Nephron progenitor cell (in vitro differentiated cells): ENCODE measurements at regions not wholly inside any gene's neighbourhood (a gene's known extent, or its start where the extent isn't known, plus 50 kb on each side); places are given as distances from the start of the nearest gene placed in this dataset.
A peak's percentile ranks its signal among the peaks of the same experiment; 100 is the strongest.
"Not testable (repeated sequence)": the region's sequence is repeated elsewhere in the genome, so short reads cannot be mapped to it uniquely, and the experiment has no call there.

Source experiments
- DNase-seq: peaks from one replicate; pipeline ENCODE4 v3.0.0; 2021
- H3K27ac Mint-ChIP-seq: 2 replicates; pipeline ENCODE4 v1.8.0; 2021; ENCODE audit warnings: mild to moderate bottlenecking, moderate library complexity, mixed read lengths
- H3K27me3 Mint-ChIP-seq: 2 replicates; pipeline ENCODE4 v1.8.0; 2021; ENCODE audit warnings: mild to moderate bottlenecking, low read depth, mixed read lengths; ENCODE audit not compliant: poor library complexity
- H3K36me3 Mint-ChIP-seq: 2 replicates; pipeline ENCODE4 v1.8.0; 2021; ENCODE audit warnings: low read depth, mixed read lengths
- H3K4me1 Mint-ChIP-seq: 2 replicates; pipeline ENCODE4 v1.8.0; 2021; ENCODE audit warnings: mixed read lengths
- H3K4me3 Mint-ChIP-seq: 2 replicates; pipeline ENCODE4 v1.8.0; 2021; ENCODE audit warnings: mild to moderate bottlenecking, moderate library complexity, mixed read lengths
- H3K9me3 Mint-ChIP-seq: 2 replicates; pipeline ENCODE4 v1.8.0; 2021; ENCODE audit warnings: mild to moderate bottlenecking, moderate library complexity, mixed read lengths
- TF ChIP-seq, protein P1 (sequence below): fragments of 200-600 bp; sonication (generic); IDR thresholded peaks from 2 replicates; pipeline ENCODE4 v1.5.0; 2021; ENCODE audit warnings: antibody characterized with exemption

DNA sequence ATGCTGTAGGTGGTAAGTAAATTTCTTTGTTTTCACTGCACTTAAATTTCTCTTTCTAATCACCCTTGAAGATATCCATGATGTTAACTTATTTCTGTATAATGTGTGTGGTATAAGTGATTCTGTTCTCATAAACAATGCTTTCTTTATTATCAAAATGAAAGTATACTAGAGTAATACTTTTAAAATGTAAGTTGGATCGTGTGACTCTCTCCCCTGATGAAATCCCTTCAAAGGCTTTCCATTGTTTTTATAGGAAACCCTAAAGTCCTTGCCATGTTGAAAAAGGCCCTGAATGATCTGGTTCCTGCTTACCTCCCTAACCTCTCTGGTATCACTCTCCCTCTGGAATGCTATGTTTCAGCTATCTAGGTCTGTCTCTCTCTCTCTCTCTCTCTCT lies 191.1 kb upstream of the LHX8 start:
- DNase-seq: no peak
- Mint-ChIP-seq H3K9me3 (peaks cover 8% of the 10 kb centered on the region), H3K4me1 (no peaks in the 10 kb centered on the region), H3K4me3 (no peak overlapping the region), H3K27me3 (no peaks in the 10 kb centered on the region), H3K27ac (no peak overlapping the region), H3K36me3 (no peaks in the 10 kb centered on the region)
- TF ChIP-seq, protein P1, sequence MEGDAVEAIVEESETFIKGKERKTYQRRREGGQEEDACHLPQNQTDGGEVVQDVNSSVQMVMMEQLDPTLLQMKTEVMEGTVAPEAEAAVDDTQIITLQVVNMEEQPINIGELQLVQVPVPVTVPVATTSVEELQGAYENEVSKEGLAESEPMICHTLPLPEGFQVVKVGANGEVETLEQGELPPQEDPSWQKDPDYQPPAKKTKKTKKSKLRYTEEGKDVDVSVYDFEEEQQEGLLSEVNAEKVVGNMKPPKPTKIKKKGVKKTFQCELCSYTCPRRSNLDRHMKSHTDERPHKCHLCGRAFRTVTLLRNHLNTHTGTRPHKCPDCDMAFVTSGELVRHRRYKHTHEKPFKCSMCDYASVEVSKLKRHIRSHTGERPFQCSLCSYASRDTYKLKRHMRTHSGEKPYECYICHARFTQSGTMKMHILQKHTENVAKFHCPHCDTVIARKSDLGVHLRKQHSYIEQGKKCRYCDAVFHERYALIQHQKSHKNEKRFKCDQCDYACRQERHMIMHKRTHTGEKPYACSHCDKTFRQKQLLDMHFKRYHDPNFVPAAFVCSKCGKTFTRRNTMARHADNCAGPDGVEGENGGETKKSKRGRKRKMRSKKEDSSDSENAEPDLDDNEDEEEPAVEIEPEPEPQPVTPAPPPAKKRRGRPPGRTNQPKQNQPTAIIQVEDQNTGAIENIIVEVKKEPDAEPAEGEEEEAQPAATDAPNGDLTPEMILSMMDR: no peak

DNA sequence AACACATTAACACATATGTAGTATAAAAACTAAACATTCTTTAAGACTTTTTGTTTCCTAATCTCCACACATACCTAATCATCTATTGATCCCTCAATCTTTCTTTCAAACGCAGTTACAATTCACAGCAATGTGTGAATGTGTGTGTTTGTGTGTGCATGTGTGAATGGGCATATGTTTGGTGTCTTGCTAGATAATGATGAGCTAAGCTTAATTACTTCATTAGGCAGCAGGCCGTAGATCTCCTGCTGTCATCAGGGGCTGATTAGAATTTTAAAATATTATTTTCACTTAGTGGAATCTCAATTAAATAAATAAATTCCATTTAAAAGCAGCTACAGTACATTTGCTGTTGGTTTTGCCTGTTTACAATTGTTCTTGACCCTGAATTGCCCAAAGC lies 187.8 kb upstream of the LHX8 start:
- TF ChIP-seq, protein P1: no peak
- Mint-ChIP-seq H3K4me1 (no peaks in the 10 kb centered on the region), H3K4me3 (no peak overlapping the region), H3K36me3 (no peaks in the 10 kb centered on the region), H3K27me3 (no peaks in the 10 kb centered on the region), H3K9me3 (peaks cover 8% of the 10 kb centered on the region), H3K27ac (no peak overlapping the region)
- no peak for DNase-seq

DNA sequence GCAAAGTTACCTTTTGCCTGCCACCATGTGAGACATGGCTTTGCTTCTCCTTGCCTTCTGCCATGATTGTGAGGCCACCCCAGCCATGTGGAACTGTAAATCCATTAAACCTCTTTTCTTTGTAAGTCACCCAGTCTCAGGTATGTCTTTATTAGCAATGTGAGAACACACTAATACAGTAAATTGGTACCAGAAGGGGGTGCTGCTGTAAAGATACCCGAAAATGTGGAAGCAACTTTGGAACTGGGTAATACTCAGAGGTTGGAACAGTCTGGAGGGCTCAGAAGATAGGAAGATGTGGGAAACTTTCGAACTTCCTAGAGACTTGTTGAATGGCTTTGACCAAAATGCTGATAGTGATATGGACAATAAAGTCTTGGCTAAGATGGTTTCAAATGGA lies 184.8 kb upstream of the LHX8 start:
- not testable (repeated sequence) for H3K36me3 Mint-ChIP-seq, H3K4me3 Mint-ChIP-seq, H3K27ac Mint-ChIP-seq, H3K4me1 Mint-ChIP-seq, H3K27me3 Mint-ChIP-seq, H3K9me3 Mint-ChIP-seq, DNase-seq

DNA sequence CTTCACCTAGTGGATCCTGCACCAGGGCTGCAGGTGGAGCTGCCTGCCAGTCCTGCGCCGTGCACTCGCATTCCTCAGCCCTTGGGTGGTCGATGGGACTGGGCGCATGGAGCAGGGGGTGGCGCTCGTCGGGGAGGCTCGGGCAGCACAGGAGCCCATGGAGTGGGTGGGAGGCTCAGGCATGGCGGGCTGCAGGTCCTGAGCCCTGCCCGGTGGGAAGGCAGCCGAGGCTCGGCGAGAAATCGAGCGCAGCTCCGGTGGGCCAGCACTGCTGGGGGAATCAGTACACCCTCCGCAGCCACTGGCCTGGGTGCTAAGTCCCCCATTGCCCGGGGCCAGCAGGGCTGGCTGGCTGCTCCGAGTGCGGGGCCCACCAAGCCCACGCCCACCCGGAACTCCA lies 182.2 kb upstream of the LHX8 start:
- H3K27ac Mint-ChIP-seq, H3K27me3 Mint-ChIP-seq, H3K9me3 Mint-ChIP-seq: not testable (repeated sequence)

DNA sequence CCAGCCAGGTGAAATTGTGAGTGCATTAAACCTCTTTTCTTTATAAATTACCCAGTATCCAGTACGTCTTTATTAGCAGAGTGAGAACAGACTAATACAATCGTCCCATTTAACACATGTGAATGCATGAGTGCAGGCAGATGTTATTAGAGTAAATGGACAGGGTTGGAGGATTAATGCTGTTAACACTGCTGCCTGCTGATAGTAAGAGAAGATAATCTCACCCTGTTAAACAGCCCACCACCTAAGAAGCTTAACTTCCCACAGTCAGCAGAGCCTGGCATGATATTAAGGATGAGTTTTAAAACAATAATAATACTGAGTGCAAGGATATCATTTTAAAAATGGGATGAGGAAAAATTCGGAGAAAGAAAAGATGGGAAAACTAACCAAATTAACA lies 181.4 kb upstream of the LHX8 start:
- no peaks in the 10 kb centered on the region for H3K36me3 Mint-ChIP-seq
- no peak for DNase-seq
- H3K27ac Mint-ChIP-seq: peak overlapping the region; percentile 36
- H3K4me3 Mint-ChIP-seq: no peak overlapping the region
- TF ChIP-seq, protein P1: no peak
- peaks cover 3% of the 10 kb centered on the region for H3K9me3 Mint-ChIP-seq
- H3K27me3 Mint-ChIP-seq: no peaks in the 10 kb centered on the region
- H3K4me1 Mint-ChIP-seq: no peaks in the 10 kb centered on the region

More for the DNA sequence above, 182.2 kb upstream of the LHX8 start:
- H3K4me3 Mint-ChIP-seq, H3K36me3 Mint-ChIP-seq, H3K4me1 Mint-ChIP-seq, DNase-seq: not testable (repeated sequence)

DNA sequence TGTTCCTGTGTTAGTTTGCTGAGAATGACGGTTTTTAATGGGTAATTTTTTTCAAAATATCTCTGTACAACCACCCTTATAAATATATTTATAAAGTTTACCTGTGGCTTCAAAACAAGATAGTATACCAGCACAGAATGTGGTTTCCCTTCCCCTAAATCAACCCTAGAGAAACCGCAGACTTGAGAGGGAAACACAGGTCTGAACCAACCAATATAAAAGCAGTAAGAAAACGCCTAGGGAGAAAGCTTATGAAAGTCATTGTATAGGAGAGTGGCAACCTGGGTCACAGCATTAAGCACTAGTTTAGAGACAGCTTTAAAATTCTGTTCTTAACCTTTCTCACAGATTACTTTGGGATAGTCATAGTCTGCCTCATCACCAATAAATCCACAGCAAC lies 180.6 kb upstream of the LHX8 start:
- no peak for DNase-seq
- Mint-ChIP-seq H3K27ac (no peak overlapping the region), H3K4me1 (no peaks in the 10 kb centered on the region), H3K36me3 (no peaks in the 10 kb centered on the region), H3K9me3 (peaks cover 3% of the 10 kb centered on the region), H3K4me3 (no peak overlapping the region), H3K27me3 (no peaks in the 10 kb centered on the region)
- TF ChIP-seq, protein P1: no peak

DNA sequence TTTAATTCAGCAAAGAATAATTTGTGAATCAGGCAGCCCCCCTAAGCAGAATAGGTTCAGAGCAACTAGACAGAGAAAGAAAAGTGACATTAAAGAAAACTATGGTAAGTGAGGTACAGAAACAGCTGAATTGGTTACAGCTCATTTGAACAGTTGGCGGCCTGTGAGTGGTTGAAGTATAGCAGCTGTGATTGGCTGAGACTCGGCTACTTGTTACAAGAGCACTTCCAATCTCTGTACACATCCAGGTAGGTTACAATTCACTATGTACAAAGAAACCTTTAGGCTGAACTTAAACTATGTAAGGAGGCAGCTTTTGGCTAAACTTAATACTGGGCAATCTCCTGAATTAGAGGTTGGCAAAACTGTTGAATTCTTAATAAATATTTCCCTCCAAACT lies 171.1 kb upstream of the LHX8 start:
- Mint-ChIP-seq H3K9me3 (no peaks in the 10 kb centered on the region), H3K4me1 (peaks cover 4% of the 10 kb centered on the region), H3K4me3 (no peak overlapping the region), H3K36me3 (no peaks in the 10 kb centered on the region), H3K27ac (no peak overlapping the region), H3K27me3 (peaks cover 3% of the 10 kb centered on the region)
- TF ChIP-seq, protein P1: no peak
- no peak for DNase-seq
